WTC11 (cell line): ENCODE measurements at regions not wholly inside any gene's neighbourhood (a gene's known extent, or its start where the extent isn't known, plus 50 kb on each side); places are given as distances from the start of the nearest gene placed in this dataset.
"Not testable (repeated sequence)": the region's sequence is repeated elsewhere in the genome, so short reads cannot be mapped to it uniquely, and the experiment has no call there.

Experiments
- ATAC-seq: fragments of 200-7000 bp; cut with Tn5 transposase; 2 replicates; pipeline ENCODE4 v1.10.0; 2021; ENCODE audit warnings: mild to moderate bottlenecking, moderate library complexity
- CTCF ChIA-PET: fragments of 300-600 bp; sonication (Branson Sonifier 250); formaldehyde crosslinking; loops from one replicate; lab custom pipeline; 2021; ENCODE audit warnings: antibody characterized with exemption; lab: Charles Lee
- POLR2A ChIA-PET: fragments of 350-600 bp; sonication (Branson Sonifier 250); formaldehyde crosslinking; loops from one replicate; lab custom pipeline; 2021; ENCODE audit warnings: antibody characterized with exemption; lab: Charles Lee
- DNase-seq: peaks from one replicate; pipeline ENCODE4 v3.0.0; 2021; ENCODE audit warnings: low spot score
- H3K27ac Mint-ChIP-seq: 2 replicates; pipeline ENCODE4 v1.8.0; 2021; ENCODE audit warnings: mixed read lengths
- H3K27me3 Mint-ChIP-seq: 2 replicates; pipeline ENCODE4 v1.8.0; 2021; ENCODE audit warnings: low read depth, mild to moderate bottlenecking, moderate library complexity, mixed read lengths
- H3K36me3 Mint-ChIP-seq: 2 replicates; pipeline ENCODE4 v1.8.0; 2021; ENCODE audit warnings: mixed read lengths
- H3K4me1 Mint-ChIP-seq: 2 replicates; pipeline ENCODE4 v1.8.0; 2022; ENCODE audit warnings: mixed read lengths
- H3K4me3 Mint-ChIP-seq: 2 replicates; pipeline ENCODE4 v1.8.0; 2021; ENCODE audit warnings: mild to moderate bottlenecking, moderate library complexity, mixed read lengths
- H3K9me3 Mint-ChIP-seq: 2 replicates; pipeline ENCODE4 v1.8.0; 2021; ENCODE audit warnings: mixed read lengths
- ESRRA ChIP-seq: sonication (generic); formaldehyde crosslinking; IDR thresholded peaks from 2 replicates; pipeline ENCODE4 v1.8.1; 2022; ENCODE audit warnings: mild to moderate bottlenecking, missing genetic modification reagents, borderline replicate concordance
- FOXP1 ChIP-seq: sonication (generic); formaldehyde crosslinking; IDR thresholded peaks from 2 replicates; pipeline ENCODE4 v1.8.0; 2022; ENCODE audit warnings: missing genetic modification reagents, mild to moderate bottlenecking, moderate library complexity, borderline replicate concordance
- GRHL2 ChIP-seq: fragments of 250-450 bp; sonication (Bioruptor Pico); IDR thresholded peaks from 2 replicates; pipeline ENCODE4 v1.8.0; 2022; ENCODE audit warnings: mild to moderate bottlenecking, moderate library complexity; ENCODE audit not compliant: insufficient replicate concordance, severe bottlenecking
- JAZF1 ChIP-seq: fragments of 250-450 bp; sonication (Bioruptor Pico); IDR thresholded peaks from 2 replicates; pipeline ENCODE4 v1.9.0; 2021; ENCODE audit warnings: moderate library complexity, mild to moderate bottlenecking, inconsistent platforms
- JUN ChIP-seq: sonication (generic); formaldehyde crosslinking; IDR thresholded peaks from 2 replicates; pipeline ENCODE4 v1.8.0; 2023; ENCODE audit warnings: mild to moderate bottlenecking, missing genetic modification reagents
- KAT7 ChIP-seq: sonication (generic); formaldehyde crosslinking; IDR thresholded peaks from 2 replicates; pipeline ENCODE4 v1.8.1; 2023; ENCODE audit warnings: missing genetic modification reagents, mild to moderate bottlenecking, borderline replicate concordance
- MXD4 ChIP-seq: fragments of 250-450 bp; sonication (Bioruptor Pico); IDR thresholded peaks from 2 replicates; pipeline ENCODE4 v1.8.0; 2021; ENCODE audit warnings: mild to moderate bottlenecking, moderate library complexity, borderline replicate concordance
- NR1H2 ChIP-seq: sonication (generic); formaldehyde crosslinking; IDR thresholded peaks from 2 replicates; pipeline ENCODE4 v1.9.0; 2021; ENCODE audit warnings: mild to moderate bottlenecking, moderate library complexity, missing genetic modification reagents
- NR3C1 ChIP-seq: sonication (generic); formaldehyde crosslinking; conservative IDR thresholded peaks from 2 replicates; pipeline ENCODE4 v1.8.1; 2023; ENCODE audit warnings: low read depth, mild to moderate bottlenecking, missing genetic modification reagents
- SMAD3 ChIP-seq: sonication (generic); formaldehyde crosslinking; IDR thresholded peaks from 2 replicates; pipeline ENCODE4 v1.8.0; 2022; ENCODE audit warnings: missing genetic modification reagents, mild to moderate bottlenecking, borderline replicate concordance
- SP1 ChIP-seq: sonication (generic); formaldehyde crosslinking; conservative IDR thresholded peaks from 2 replicates; pipeline ENCODE4 v1.8.1; 2022; ENCODE audit warnings: missing genetic modification reagents
- TEAD1 ChIP-seq: sonication (generic); formaldehyde crosslinking; IDR thresholded peaks from 2 replicates; pipeline ENCODE4 v1.8.0; 2022; ENCODE audit warnings: mild to moderate bottlenecking, missing genetic modification reagents
- ZNF232 ChIP-seq: sonication (generic); formaldehyde crosslinking; IDR thresholded peaks from 2 replicates; pipeline ENCODE4 v1.8.0; 2022; ENCODE audit warnings: mild to moderate bottlenecking, missing genetic modification reagents
- ZNF396 ChIP-seq: fragments of 250-450 bp; sonication (Bioruptor Pico); IDR thresholded peaks from 2 replicates; pipeline ENCODE4 v1.8.0; 2021; ENCODE audit warnings: mild to moderate bottlenecking, moderate library complexity, borderline replicate concordance
- ZNF671 ChIP-seq: fragments of 250-450 bp; sonication (Bioruptor Pico); IDR thresholded peaks from 2 replicates; pipeline ENCODE4 v1.8.0; 2021; ENCODE audit warnings: mild to moderate bottlenecking
- TF ChIP-seq, protein P1 (sequence below): sonication (generic); formaldehyde crosslinking; IDR thresholded peaks from 2 replicates; pipeline ENCODE4 v1.8.1; 2022; ENCODE audit warnings: low read depth, missing genetic modification reagents, borderline replicate concordance
- TF ChIP-seq, protein P2 (sequence below): sonication (generic); formaldehyde crosslinking; IDR thresholded peaks from 2 replicates; pipeline ENCODE4 v1.8.1; 2023; ENCODE audit warnings: mild to moderate bottlenecking, missing genetic modification reagents
- TF ChIP-seq, protein P3 (sequence below): fragments of 250-450 bp; sonication (Bioruptor Pico); IDR thresholded peaks from 2 replicates; pipeline ENCODE4 v1.9.0; 2021; ENCODE audit warnings: mild to moderate bottlenecking
- TF ChIP-seq, protein P4 (sequence below): sonication (generic); formaldehyde crosslinking; IDR thresholded peaks from 2 replicates; pipeline ENCODE4 v1.8.0; 2023; ENCODE audit warnings: missing genetic modification reagents
- TF ChIP-seq, protein P5 (sequence below): sonication (generic); formaldehyde crosslinking; IDR thresholded peaks from 2 replicates; pipeline ENCODE4 v1.8.1; 2022; ENCODE audit warnings: mild to moderate bottlenecking, moderate library complexity, missing genetic modification reagents

DNA sequence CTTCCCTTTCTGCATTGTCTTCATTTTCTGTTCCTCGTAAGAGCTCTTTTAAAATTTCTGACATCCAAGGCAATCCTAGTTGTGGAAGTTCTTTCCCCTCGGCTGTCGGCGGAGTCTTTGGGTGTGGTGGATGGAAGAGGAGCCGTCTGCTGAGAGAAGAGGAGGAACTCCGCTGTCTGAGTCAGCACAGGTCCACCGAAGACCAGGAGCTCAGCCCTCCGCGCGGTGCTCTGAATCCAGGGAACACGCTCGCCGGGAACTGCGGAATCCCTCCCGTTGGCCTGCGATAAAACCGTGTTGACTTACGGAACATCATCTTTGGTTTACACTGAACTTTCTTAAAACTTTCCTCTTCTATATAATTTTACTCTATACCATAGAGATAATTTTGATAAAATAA is 100.7 kb upstream of the IRX4 start:
- ATAC-seq (peak; percentile 56; the same call in 1 of the 2 replicates), DNase-seq (no peak)
- peaks cover 15% of the 10 kb centered on the region for H3K9me3 Mint-ChIP-seq
- no peak overlapping the region for H3K4me3 Mint-ChIP-seq
- no peak overlapping the region for H3K27ac Mint-ChIP-seq
- H3K27me3 Mint-ChIP-seq = no peaks in the 10 kb centered on the region
- peaks cover 12% of the 10 kb centered on the region for H3K4me1 Mint-ChIP-seq
- ChIA-PET POLR2A (no interaction called here), CTCF (no interaction called here)
- TF ChIP-seq JUN (CRISPR knock-in tag) (no peak), SMAD3 (CRISPR knock-in tag) (no peak), FOXP1 (CRISPR knock-in tag) (no peak), ZNF671 (CRISPR knock-in tag) (no peak), ZNF396 (no peak), JAZF1 (CRISPR knock-in tag) (no peak), TEAD1 (no peak), NR3C1 (CRISPR knock-in tag) (no peak), SP1 (no peak), GRHL2 (CRISPR knock-in tag) (no peak), KAT7 (CRISPR knock-in tag) (no peak), NR1H2 (no peak), MXD4 (CRISPR knock-in tag) (no peak), ZNF232 (CRISPR knock-in tag) (no peak), ESRRA (CRISPR knock-in tag) (no peak)
- TF ChIP-seq, protein P1, sequence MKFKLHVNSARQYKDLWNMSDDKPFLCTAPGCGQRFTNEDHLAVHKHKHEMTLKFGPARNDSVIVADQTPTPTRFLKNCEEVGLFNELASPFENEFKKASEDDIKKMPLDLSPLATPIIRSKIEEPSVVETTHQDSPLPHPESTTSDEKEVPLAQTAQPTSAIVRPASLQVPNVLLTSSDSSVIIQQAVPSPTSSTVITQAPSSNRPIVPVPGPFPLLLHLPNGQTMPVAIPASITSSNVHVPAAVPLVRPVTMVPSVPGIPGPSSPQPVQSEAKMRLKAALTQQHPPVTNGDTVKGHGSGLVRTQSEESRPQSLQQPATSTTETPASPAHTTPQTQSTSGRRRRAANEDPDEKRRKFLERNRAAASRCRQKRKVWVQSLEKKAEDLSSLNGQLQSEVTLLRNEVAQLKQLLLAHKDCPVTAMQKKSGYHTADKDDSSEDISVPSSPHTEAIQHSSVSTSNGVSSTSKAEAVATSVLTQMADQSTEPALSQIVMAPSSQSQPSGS (CRISPR knock-in tag) = no peak
- TF ChIP-seq, protein P2, sequence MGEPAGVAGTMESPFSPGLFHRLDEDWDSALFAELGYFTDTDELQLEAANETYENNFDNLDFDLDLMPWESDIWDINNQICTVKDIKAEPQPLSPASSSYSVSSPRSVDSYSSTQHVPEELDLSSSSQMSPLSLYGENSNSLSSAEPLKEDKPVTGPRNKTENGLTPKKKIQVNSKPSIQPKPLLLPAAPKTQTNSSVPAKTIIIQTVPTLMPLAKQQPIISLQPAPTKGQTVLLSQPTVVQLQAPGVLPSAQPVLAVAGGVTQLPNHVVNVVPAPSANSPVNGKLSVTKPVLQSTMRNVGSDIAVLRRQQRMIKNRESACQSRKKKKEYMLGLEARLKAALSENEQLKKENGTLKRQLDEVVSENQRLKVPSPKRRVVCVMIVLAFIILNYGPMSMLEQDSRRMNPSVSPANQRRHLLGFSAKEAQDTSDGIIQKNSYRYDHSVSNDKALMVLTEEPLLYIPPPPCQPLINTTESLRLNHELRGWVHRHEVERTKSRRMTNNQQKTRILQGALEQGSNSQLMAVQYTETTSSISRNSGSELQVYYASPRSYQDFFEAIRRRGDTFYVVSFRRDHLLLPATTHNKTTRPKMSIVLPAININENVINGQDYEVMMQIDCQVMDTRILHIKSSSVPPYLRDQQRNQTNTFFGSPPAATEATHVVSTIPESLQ (CRISPR knock-in tag) = no peak
- TF ChIP-seq, protein P3, sequence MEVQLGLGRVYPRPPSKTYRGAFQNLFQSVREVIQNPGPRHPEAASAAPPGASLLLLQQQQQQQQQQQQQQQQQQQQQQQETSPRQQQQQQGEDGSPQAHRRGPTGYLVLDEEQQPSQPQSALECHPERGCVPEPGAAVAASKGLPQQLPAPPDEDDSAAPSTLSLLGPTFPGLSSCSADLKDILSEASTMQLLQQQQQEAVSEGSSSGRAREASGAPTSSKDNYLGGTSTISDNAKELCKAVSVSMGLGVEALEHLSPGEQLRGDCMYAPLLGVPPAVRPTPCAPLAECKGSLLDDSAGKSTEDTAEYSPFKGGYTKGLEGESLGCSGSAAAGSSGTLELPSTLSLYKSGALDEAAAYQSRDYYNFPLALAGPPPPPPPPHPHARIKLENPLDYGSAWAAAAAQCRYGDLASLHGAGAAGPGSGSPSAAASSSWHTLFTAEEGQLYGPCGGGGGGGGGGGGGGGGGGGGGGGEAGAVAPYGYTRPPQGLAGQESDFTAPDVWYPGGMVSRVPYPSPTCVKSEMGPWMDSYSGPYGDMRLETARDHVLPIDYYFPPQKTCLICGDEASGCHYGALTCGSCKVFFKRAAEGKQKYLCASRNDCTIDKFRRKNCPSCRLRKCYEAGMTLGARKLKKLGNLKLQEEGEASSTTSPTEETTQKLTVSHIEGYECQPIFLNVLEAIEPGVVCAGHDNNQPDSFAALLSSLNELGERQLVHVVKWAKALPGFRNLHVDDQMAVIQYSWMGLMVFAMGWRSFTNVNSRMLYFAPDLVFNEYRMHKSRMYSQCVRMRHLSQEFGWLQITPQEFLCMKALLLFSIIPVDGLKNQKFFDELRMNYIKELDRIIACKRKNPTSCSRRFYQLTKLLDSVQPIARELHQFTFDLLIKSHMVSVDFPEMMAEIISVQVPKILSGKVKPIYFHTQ = no peak
- TF ChIP-seq, protein P4, sequence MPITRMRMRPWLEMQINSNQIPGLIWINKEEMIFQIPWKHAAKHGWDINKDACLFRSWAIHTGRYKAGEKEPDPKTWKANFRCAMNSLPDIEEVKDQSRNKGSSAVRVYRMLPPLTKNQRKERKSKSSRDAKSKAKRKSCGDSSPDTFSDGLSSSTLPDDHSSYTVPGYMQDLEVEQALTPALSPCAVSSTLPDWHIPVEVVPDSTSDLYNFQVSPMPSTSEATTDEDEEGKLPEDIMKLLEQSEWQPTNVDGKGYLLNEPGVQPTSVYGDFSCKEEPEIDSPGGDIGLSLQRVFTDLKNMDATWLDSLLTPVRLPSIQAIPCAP (CRISPR knock-in tag) = no peak
- TF ChIP-seq, protein P5, sequence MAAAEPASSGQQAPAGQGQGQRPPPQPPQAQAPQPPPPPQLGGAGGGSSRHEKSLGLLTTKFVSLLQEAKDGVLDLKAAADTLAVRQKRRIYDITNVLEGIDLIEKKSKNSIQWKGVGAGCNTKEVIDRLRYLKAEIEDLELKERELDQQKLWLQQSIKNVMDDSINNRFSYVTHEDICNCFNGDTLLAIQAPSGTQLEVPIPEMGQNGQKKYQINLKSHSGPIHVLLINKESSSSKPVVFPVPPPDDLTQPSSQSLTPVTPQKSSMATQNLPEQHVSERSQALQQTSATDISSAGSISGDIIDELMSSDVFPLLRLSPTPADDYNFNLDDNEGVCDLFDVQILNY (CRISPR knock-in tag) = no peak
- peaks cover 2% of the 10 kb centered on the region; the same call in 1 of the 2 replicates for H3K36me3 Mint-ChIP-seq

DNA sequence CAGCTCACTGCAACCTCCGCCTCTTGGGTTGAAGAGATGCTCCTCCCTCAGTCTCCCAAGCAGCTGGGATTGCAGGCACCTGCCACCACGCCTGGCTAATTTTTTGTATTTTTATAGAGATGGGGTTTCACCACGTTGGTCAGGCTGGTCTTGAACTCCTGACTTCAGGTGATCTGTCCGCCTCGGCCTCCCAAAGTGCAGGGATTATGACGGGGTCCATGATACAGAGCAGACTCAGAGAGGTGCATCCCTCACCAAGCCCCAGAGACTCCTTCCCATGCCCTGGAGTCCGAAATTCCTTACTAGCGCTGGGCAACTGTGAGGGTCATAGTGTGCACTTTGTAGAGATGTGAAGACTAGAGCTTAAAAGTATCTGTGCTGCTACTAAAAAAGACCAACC is 99.8 kb upstream of the IRX4 start:
- POLR2A ChIA-PET, H3K27ac Mint-ChIP-seq, CTCF ChIA-PET, H3K27me3 Mint-ChIP-seq, ATAC-seq, DNase-seq, H3K36me3 Mint-ChIP-seq, H3K4me3 Mint-ChIP-seq: not testable (repeated sequence)
- Mint-ChIP-seq H3K4me1 (peaks cover 12% of the 10 kb centered on the region), H3K9me3 (peaks cover 18% of the 10 kb centered on the region)
